HG03280 (cell line): ENCODE measurements at regions not wholly inside any gene's neighbourhood (a gene's known extent, or its start where the extent isn't known, plus 50 kb on each side); places are given as distances from the start of the nearest gene placed in this dataset.

Experiments used
- ATAC-seq: cut with Tn5 transposase; IDR thresholded peaks from one replicate; pipeline ENCODE4 v1.9.1; 2021; ENCODE audit warnings: mild to moderate bottlenecking, moderate library complexity; ENCODE audit not compliant: unreplicated experiment

GRCh38 chr13:24074678-24075077 is 85.8 kb upstream of the SPATA13 start:
- ATAC-seq, result no peak

GRCh38 chr13:24075137-24075975 is 85.2 kb upstream of the SPATA13 start:
- ATAC-seq, result no peak

- no peak for ATAC-seq
Measured at GRCh38 chr13:24076109-24076508, 84.4 kb upstream of the SPATA13 start.

- ATAC-seq, result no peak
Measured at GRCh38 chr13:24076636-24077035, 83.9 kb upstream of the SPATA13 start.

- ATAC-seq, result no peak
Measured at GRCh38 chr13:24080134-24080533, 80.4 kb upstream of the SPATA13 start.

- no peak for ATAC-seq
Measured at GRCh38 chr13:24081387-24081786, 79.1 kb upstream of the SPATA13 start.

- ATAC-seq, result no peak
Measured at GRCh38 chr13:24083141-24083540, 77.4 kb upstream of the SPATA13 start.

GRCh38 chr13:24083722-24084421 is 76.6 kb upstream of the SPATA13 start:
- no peak for ATAC-seq

- ATAC-seq, result no peak
Measured at GRCh38 chr13:24085662-24086061, 74.9 kb upstream of the SPATA13 start.

- ATAC-seq, result no peak
Measured at GRCh38 chr13:24086642-24087041, 73.9 kb upstream of the SPATA13 start.

- no peak for ATAC-seq
Measured at GRCh38 chr13:24087605-24088225, 72.8 kb upstream of the SPATA13 start.

GRCh38 chr13:24090049-24090448 is 70.5 kb upstream of the SPATA13 start:
- no peak for ATAC-seq

GRCh38 chr13:24091080-24091479 is 69.4 kb upstream of the SPATA13 start:
- no peak for ATAC-seq

- no peak for ATAC-seq
Measured at GRCh38 chr13:24092108-24092507, 68.4 kb upstream of the SPATA13 start.

GRCh38 chr13:24093047-24093446 is 67.5 kb upstream of the SPATA13 start:
- no peak for ATAC-seq

GRCh38 chr13:24096659-24097058 is 63.9 kb upstream of the SPATA13 start:
- ATAC-seq, result no peak

GRCh38 chr13:24097064-24097463 is 63.5 kb upstream of the SPATA13 start:
- ATAC-seq, result peak; percentile 63

- ATAC-seq, result no peak
Measured at GRCh38 chr13:24097667-24098066, 62.9 kb upstream of the SPATA13 start.

- no peak for ATAC-seq
Measured at GRCh38 chr13:24099490-24099889, 61.0 kb upstream of the SPATA13 start.

- no peak for ATAC-seq
Measured at GRCh38 chr13:24100188-24100587, 60.3 kb upstream of the SPATA13 start.

GRCh38 chr13:24103782-24104372 is 56.6 kb upstream of the SPATA13 start:
- no peak for ATAC-seq
